Tibial nerve (tissue), 4 donors: ENCODE measurements at regions not wholly inside any gene's neighbourhood (a gene's known extent, or its start where the extent isn't known, plus 50 kb on each side); places are given as distances from the start of the nearest gene placed in this dataset.

Experiments used
- DNase-seq, 2 donors: peaks; one replicate each; pipeline ENCODE4 v3.0.0-alpha.2; 2019; ENCODE audit warnings: low spot score in 2 of 2
- H3K27ac ChIP-seq, 4 donors: fragments of 200-600 bp; sonication (generic) in 3 of 4; one replicate each; pipeline ENCODE4 v1.5.1; 2017 to 2019; ENCODE audit warnings: mild to moderate bottlenecking in 1 of 4
- H3K27me3 ChIP-seq, 2 donors: fragments of 200-600 bp; sonication (generic) in 1 of 2; one replicate each; pipeline versions ENCODE4 v1.5.1 to v1.6.0; 2017 to 2019
- H3K36me3 ChIP-seq, 3 donors: fragments of 200-600 bp; sonication (generic); one replicate each; pipeline ENCODE4 v1.5.1; 2018 to 2019
- H3K4me1 ChIP-seq, 4 donors: fragments of 200-600 bp; sonication (generic) in 3 of 4; one replicate each; pipeline ENCODE4 v1.5.1; 2017 to 2019
- H3K4me3 ChIP-seq, 4 donors: fragments of 200-600 bp; sonication (generic) in 3 of 4; one replicate each; pipeline ENCODE4 v1.5.1; 2017 to 2019; ENCODE audit warnings: mild to moderate bottlenecking in 1 of 4, moderate library complexity in 1 of 4
- H3K9me3 ChIP-seq, 4 donors: fragments of 200-600 bp; sonication (generic) in 3 of 4; one replicate each; pipeline ENCODE4 v1.5.1; 2017 to 2019
- CTCF ChIP-seq, 5 experiments: fragments of 200-600 bp in 3 of 5; fragments of 450-650 bp in 2 of 5; sonication (generic) in 3 of 5; IDR thresholded peaks; one replicate each; pipeline ENCODE4 v1.5.1; 2016 to 2019; ENCODE audit warnings: antibody characterized with exemption in 5 of 5, mild to moderate bottlenecking in 3 of 5, moderate library complexity in 2 of 5
- EP300 ChIP-seq, 2 donors: sonication (generic); formaldehyde crosslinking; IDR thresholded peaks; one replicate each; pipeline ENCODE4 v1.6.1; 2017; ENCODE audit warnings: antibody characterized with exemption in 2 of 2, mild to moderate bottlenecking in 1 of 2
- POLR2A ChIP-seq, 2 donors: fragments of 450-650 bp; IDR thresholded peaks; one replicate each; pipeline ENCODE4 v1.6.1; 2017; ENCODE audit warnings: antibody characterized with exemption in 2 of 2, mild to moderate bottlenecking in 2 of 2, moderate library complexity in 2 of 2
- WGBS, 2 donors: methylation state at CpG; one replicate each; pipeline ENCODE4 v1.1.5; 2018; 5-methylcytosine and 5-hydroxymethylcytosine counted together

GRCh38 chr5:4204276-4205141 lies 608.9 kb downstream of the IRX1 start:
- no peaks in the 10 kb centered on the region for H3K9me3 ChIP-seq
- H3K27ac ChIP-seq = no peak overlapping the region
- 61 to 64% methylated on average over 11 of the region's 11 CpGs for WGBS, 2 donors
- no peak overlapping the region for H3K4me3 ChIP-seq
- peaks cover 0 to 13% (median 5%) of the 10 kb centered on the region in 4 donors for H3K4me1 ChIP-seq
- H3K36me3 ChIP-seq = no peaks in the 10 kb centered on the region
- no peak for DNase-seq
- TF ChIP-seq CTCF (IDR thresholded peaks at IDR 0.05) = no peak
- TF ChIP-seq POLR2A (IDR thresholded peaks at IDR 0.05) = no peak
- no peak for TF ChIP-seq EP300 (IDR thresholded peaks at IDR 0.05)
- H3K27me3 ChIP-seq = no peaks in the 10 kb centered on the region

- 17 to 23% methylated on average over 4 of the region's 4 CpGs for WGBS, 2 donors
- TF ChIP-seq CTCF (IDR thresholded peaks at IDR 0.05) = no peak
- TF ChIP-seq POLR2A (IDR thresholded peaks at IDR 0.05) = no peak
- TF ChIP-seq EP300 (IDR thresholded peaks at IDR 0.05) = no peak
- Histone ChIP-seq H3K27ac (peak overlapping the region in 3 of 4 donors; percentile 30), H3K4me3 (peak overlapping the region in 1 of 4 donors; percentile 8), H3K27me3 (no peaks in the 10 kb centered on the region), H3K9me3 (no peaks in the 10 kb centered on the region), H3K36me3 (no peaks in the 10 kb centered on the region), H3K4me1 (peaks cover 0 to 13% (median 5%) of the 10 kb centered on the region in 4 donors)
- DNase-seq = no peak
Observed at GRCh38 chr5:4205398-4205797, 609.8 kb downstream of the IRX1 start.

GRCh38 chr5:4206127-4206526 lies 610.5 kb downstream of the IRX1 start:
- H3K9me3 ChIP-seq = no peaks in the 10 kb centered on the region
- no peaks in the 10 kb centered on the region for H3K27me3 ChIP-seq
- no peak for DNase-seq
- TF ChIP-seq CTCF (IDR thresholded peaks at IDR 0.05) (no peak), EP300 (IDR thresholded peaks at IDR 0.05) (no peak), POLR2A (IDR thresholded peaks at IDR 0.05) (no peak)
- no peak overlapping the region for H3K4me3 ChIP-seq
- peak overlapping the region in 1 of 4 donors; percentile 30 for H3K27ac ChIP-seq
- WGBS, 2 donors = 85 to 92% methylated on average over 1 of the region's 1 CpG
- H3K4me1 ChIP-seq = peaks cover 0 to 13% (median 5%) of the 10 kb centered on the region in 4 donors
- H3K36me3 ChIP-seq = no peaks in the 10 kb centered on the region

GRCh38 chr5:4207486-4207885 lies 611.9 kb downstream of the IRX1 start:
- Histone ChIP-seq H3K27ac (no peak overlapping the region), H3K4me3 (no peak overlapping the region), H3K9me3 (no peaks in the 10 kb centered on the region), H3K27me3 (no peaks in the 10 kb centered on the region), H3K4me1 (peaks cover 0 to 13% (median 5%) of the 10 kb centered on the region in 4 donors), H3K36me3 (no peaks in the 10 kb centered on the region)
- DNase-seq = no peak
- TF ChIP-seq EP300 (IDR thresholded peaks at IDR 0.05) (no peak), CTCF (IDR thresholded peaks at IDR 0.05) (no peak), POLR2A (IDR thresholded peaks at IDR 0.05) (no peak)
- WGBS, 2 donors = 95% methylated on average over 20 of the region's 20 CpGs

GRCh38 chr5:4208537-4208936 lies 612.9 kb downstream of the IRX1 start:
- Histone ChIP-seq H3K9me3 (no peaks in the 10 kb centered on the region), H3K4me3 (no peak overlapping the region), H3K36me3 (no peaks in the 10 kb centered on the region), H3K4me1 (peaks cover 0 to 13% (median 5%) of the 10 kb centered on the region in 4 donors), H3K27ac (no peak overlapping the region), H3K27me3 (no peaks in the 10 kb centered on the region)
- TF ChIP-seq CTCF (IDR thresholded peaks at IDR 0.05) (no peak), EP300 (IDR thresholded peaks at IDR 0.05) (no peak), POLR2A (IDR thresholded peaks at IDR 0.05) (no peak)
- no peak for DNase-seq
- WGBS, 2 donors = 82 to 95% methylated on average over 2 of the region's 2 CpGs
